IPS-18c (cell line): ENCODE measurements at regions not wholly inside any gene's neighbourhood (a gene's known extent, or its start where the extent isn't known, plus 50 kb on each side); places are given as distances from the start of the nearest gene placed in this dataset.

ENCODE experiments used
- H3K4me3 ChIP-seq: 2 replicates; pipeline ENCODE4 v1.7.0; 2013; ENCODE audit warnings: low read depth, mild to moderate bottlenecking, low read length, moderate library complexity; ENCODE audit not compliant: insufficient read depth
- H3K9me3 ChIP-seq: one replicate; pipeline ENCODE4 v1.6.1; 2013; ENCODE audit warnings: mild to moderate bottlenecking, low read length, moderate library complexity; ENCODE audit not compliant: control insufficient read depth, insufficient read depth

DNA sequence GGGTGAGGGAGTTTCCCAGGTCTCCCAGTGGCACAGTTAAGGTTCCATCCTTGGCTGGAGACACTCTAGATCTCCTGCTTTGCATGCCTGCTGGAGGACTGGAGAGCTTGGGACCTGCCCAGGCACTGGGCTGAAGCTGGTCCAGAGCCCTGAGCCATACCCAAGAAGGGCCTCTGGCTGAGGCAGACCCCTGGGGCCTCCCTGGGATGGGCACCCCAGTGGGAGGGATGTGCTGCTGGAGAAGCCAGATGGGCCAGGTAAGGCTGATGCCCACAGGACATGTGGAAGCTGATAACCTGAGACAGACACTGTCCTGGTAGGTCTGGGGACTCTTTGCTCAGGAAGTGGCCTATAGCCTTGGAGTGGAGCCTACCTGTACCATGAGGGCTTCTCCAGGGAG is 160.7 kb downstream of the TFCP2L1 start:
- H3K4me3 ChIP-seq: no peak overlapping the region
- no peaks in the 10 kb centered on the region for H3K9me3 ChIP-seq

DNA sequence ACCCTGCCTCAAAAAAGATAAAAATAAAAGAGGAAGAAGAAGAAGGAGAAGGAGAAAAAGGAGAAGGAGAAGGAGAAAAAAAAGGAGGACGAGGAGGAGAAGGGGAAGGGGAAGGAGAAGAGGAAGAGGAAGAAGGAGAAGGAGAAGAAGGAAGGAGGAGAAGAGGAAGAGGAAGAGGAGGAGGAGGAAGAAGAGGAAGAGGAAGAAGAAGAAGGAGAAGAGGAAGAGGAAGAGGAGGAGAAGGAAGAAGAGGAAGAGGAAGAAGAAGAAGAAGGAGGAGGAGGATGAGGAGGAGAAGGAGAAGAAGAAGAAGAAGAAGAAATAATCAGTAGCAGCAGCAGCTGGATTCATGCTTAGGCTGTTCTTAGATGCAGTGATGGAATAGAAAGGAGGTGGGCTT is 159.7 kb downstream of the TFCP2L1 start:
- H3K4me3 ChIP-seq: no peak overlapping the region
- no peaks in the 10 kb centered on the region for H3K9me3 ChIP-seq

DNA sequence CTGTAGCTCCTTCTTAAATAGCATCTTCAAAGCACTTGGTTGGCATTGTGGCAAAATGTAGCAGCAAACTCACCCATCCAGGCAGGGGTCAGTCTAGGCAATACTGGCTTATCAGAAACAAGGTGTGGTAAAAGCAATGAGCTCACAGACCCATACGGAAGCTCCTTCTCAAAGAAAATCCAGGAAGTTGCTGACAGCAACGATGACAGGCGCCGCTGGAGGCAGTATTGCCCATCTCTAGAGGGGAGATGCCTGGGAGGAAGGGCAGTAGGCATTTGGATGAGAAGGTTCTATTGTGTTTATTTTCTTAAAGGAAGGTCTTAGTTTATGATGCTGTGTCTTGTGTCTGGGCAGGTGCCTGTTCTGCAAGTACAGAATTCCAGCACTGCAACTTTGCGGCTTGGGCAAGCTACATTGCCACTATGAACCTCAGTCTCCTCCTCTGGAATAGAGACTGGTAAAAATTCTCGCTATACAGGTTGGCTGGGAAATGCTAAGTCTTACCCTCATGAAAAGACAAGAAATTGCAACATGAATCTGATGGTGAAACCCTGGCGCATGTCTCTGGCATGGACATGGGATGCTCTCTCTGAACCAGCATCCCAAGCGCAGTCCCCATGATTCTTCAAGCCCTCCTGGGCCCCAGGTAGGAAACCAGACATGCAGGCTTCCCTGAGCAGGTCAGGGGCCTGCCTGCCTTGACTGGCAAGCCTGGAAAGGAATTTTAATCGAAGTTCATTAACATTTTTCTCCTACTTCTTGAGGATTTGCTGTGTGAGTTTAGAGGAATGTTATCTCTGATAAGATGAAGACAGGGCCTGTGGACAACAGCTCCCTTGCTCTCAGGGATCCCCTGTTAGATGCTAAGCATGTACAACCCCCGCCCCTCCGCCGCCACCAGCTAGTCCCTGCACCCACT is 156.0 kb downstream of the TFCP2L1 start:
- no peaks in the 10 kb centered on the region for H3K9me3 ChIP-seq
- H3K4me3 ChIP-seq: no peak overlapping the region

DNA sequence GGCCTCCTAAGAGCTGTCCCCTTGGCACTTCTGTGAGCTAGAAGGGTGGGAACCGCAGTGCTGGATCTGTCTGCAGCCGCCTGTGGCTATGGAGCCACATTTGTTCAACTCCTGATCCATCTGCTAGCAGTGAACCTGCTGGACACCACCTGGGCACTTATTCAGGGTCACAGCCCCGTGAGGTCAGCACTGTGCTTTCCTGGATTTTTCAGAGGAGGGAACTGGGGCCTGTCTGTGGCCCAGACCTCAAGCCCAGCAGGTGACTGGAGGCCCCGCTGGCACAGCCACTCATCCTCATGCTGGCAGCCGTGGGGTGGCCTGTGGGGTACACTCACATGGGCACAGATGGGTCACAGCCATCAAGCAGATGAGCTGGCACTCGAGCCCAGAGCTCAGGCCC is 155.3 kb downstream of the TFCP2L1 start:
- no peaks in the 10 kb centered on the region for H3K9me3 ChIP-seq
- no peak overlapping the region for H3K4me3 ChIP-seq

DNA sequence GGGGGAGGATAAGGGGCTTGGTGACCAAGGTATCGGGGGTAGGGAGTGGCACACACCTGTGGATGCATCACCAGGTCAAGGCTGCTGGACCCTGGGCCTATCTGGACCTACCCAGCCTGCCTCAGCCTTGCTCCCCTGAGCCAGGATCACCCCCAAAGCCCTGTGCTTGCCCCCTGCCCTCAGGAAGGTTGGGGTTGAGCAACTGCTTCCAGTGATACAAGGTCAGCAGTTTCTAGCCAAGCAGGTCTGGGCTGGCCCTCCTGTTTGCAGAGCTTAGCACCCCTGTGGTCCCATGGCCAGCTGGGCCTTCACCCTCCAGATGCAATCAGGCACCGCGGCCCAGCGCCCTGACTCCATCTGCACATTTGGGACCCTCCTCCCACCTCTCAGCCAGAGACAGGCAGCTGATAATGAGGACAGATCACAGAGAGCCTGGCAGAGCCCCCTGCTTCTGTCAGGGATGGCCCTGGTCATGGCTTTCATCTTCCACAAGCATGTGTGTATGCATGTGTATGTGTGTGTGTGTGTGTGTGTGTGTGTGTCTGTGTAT is 154.6 kb downstream of the TFCP2L1 start:
- Histone ChIP-seq H3K4me3 (no peak overlapping the region), H3K9me3 (no peaks in the 10 kb centered on the region)

DNA sequence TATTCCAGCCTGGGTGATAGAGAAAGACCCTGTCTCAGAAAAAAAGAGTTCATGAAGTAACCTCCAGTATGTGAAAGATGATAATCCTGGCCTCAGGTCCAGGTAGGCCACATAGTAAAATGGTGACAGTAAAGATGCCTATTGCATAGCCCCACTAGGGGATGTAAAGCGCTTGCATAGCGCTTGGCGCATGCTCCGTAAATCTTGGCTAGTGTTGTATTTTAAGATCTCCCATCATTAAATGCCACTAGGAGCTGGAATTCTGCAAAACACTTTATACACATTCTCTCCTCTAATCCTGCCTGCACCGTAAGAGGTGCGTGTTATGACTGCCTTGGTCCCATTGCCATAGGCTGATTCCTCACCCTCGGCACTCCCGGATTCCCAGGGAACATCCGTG is 153.6 kb downstream of the TFCP2L1 start:
- H3K9me3 ChIP-seq: no peaks in the 10 kb centered on the region

DNA sequence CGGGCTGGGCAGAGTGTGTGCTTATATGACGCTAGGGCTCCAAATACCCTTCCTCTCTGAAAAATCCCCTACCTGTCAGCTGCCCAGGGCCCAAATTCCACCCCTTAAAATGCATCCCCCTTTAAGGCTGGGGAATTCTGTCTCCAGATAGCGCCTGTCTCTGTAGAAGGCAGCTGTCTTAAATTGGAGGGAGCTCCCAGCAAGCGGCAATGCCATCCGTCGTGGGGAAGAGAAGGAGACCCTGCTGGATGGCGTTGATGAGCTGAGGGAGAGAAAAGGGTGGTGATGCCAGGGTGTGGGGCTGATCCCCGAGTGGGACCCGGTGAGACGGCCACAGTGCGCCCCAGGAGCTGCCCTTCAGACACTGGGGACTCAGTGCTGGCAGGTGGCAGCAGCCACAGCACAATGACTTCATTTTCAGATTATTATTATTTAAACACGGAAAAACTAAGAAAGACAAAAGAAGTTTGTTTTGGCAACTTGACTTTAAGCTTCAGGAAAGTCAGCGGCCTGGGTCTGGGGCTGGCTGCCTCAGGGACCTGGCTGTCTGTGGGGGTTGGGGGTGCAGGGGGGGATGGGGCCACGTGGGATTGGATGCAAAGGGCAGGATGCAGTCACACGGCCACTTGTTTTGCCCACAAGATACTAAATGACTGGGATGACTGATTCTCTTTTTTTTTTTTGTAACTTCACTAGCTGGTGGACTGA is 152.8 kb downstream of the TFCP2L1 start:
- Histone ChIP-seq H3K9me3 (no peaks in the 10 kb centered on the region), H3K4me3 (no peak overlapping the region)

More for the DNA sequence above, 153.6 kb downstream of the TFCP2L1 start:
- no peak overlapping the region for H3K4me3 ChIP-seq

DNA sequence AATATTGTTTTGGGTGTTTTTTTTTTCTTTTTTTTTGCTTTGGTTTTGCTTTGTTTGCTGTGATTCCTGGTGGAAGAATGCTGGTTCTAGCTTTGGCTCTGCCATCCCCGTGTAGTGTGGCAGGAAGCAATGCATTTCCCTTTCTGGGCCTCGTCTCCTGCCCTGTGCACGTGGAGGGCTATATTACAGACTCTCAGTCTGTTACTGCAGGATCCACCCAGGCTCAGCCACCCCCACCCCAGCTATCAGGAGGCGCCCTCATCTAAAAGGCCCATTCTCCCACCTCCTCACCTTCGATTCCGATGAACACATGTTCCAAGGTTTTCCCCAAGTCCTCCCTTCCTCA is 152.3 kb downstream of the TFCP2L1 start:
- no peak overlapping the region for H3K4me3 ChIP-seq
- H3K9me3 ChIP-seq: no peaks in the 10 kb centered on the region

DNA sequence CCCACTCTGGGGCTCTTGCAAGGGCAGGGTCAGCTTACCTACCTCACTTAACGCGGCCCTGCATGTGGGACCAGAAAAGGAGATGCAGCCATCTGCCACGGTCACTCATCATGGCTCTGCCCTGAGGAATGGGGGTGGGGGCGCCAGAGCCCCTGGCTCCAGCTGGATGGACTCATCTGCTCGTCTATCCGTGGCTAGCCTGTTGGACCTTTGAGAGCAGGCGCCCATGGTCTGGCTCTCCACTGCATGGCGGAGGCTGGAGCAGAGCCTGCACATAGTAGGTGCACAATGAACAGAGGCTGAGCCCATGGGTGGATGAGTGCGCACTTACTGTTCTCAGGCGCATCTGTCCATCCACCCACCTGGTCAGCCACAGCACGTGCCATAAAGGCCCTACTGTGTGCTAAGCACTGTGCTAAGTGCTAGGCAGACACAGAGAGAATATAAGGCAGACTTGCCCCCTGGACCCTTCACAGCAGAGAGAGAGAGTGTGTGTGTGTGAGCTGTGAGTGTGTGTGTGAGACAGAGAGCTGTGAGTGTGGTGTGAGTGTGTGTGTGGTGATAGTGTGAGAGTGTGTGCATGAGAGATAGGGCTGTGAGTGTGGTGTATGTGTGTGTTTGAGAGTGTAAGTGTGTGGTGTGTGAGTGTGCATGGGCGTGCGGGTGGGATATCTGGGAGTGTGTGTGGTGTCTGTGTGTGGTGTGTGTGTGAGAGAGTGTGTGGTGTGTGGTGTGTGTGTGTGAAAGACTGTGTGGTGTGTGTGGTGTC is 151.3 kb downstream of the TFCP2L1 start:
- no peak overlapping the region; the same call in 1 of the 2 replicates for H3K4me3 ChIP-seq
- H3K9me3 ChIP-seq: no peaks in the 10 kb centered on the region

DNA sequence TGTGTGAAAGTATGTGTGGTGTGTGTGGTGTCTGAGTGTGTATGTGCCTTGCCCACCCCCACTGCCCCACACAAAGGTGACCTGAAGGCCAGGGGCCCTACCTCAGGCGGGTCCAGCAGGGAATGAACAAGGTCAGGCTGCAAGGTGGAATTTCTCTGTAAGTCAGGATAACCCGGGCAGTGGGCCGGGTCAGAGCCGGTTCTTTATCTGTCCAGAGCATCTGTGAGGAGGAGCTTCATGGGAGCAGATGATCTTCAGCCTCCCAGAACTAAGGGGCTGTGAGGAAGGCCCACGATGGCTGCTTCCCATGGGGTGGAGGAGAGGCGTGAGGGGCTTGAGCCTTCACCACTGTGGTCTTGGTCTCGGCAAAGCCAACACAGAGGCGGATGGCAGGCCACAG is 150.3 kb downstream of the TFCP2L1 start:
- Histone ChIP-seq H3K9me3 (no peaks in the 10 kb centered on the region), H3K4me3 (no peak overlapping the region)

DNA sequence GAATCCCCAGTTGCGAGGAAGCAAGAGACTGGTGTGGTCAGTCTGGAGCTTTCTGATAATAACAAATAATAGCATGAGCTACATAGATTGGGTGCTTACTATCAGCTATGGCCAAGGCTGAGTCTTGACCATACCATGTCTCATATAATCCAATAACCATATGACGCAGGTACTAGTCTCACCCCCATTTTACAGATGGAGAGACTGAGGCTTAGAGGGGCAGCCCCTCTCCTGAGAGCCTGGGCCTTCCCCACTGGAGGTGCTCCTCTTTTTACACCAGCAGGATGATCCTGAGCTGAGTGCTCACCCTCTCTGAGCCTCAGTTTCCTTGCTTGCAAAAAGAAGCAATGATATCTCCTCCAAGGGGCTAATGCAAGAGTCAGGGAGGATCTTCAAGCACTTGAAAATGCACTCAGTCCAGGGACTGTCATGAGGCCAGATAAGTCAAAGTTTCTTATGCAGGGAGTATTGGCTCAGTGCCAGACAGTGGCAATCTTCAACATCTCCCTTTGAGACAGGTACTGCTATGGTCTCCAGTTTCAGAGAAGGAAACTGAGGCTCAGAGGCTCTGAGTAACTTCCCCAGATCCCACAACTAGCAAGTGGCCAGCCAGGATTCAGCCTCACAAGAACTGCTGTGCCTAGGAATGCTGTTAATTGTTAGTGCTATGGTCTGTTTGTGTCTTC is 149.7 kb downstream of the TFCP2L1 start:
- Histone ChIP-seq H3K4me3 (no peak overlapping the region), H3K9me3 (no peaks in the 10 kb centered on the region)

DNA sequence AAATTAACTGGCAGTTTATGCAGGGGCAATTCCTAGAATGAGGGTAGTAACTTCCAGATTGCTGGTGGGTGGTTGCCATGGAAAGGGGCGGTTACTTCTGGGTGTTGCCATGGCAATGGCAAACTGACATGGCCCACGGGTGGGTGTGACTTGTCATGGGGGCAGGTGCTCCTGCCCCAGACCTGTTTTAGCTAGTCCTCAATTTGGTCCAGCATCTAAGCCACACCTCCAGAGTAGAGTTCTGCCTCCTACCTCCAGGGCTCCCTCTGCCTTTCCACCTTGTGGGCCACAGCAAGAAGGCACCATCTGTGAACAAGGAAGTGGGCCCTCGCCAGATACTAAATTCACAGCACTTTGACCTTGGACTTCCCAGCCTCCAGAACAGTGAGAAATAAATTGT is 148.7 kb downstream of the TFCP2L1 start:
- Histone ChIP-seq H3K4me3 (no peak overlapping the region), H3K9me3 (no peaks in the 10 kb centered on the region)

DNA sequence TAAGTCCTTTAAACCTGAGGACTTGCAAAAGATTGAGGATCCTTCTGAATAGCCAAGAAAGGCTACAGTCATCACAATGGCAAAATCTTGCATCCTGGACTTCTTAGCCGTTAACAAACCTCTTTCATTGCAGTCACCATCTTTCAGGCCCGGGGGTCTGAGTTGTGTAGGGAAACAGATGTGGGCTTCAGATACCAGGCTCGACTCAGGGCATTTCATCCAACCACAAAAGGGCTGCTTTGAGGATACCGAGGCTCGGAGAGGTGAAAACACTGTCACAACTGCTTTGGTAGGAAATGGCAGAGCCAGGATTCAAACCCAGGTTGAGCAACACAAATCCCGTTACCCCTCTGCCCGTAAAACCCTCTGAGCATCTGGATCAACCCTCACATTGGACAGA is 147.4 kb downstream of the TFCP2L1 start:
- H3K9me3 ChIP-seq: no peaks in the 10 kb centered on the region
- H3K4me3 ChIP-seq: no peak overlapping the region

DNA sequence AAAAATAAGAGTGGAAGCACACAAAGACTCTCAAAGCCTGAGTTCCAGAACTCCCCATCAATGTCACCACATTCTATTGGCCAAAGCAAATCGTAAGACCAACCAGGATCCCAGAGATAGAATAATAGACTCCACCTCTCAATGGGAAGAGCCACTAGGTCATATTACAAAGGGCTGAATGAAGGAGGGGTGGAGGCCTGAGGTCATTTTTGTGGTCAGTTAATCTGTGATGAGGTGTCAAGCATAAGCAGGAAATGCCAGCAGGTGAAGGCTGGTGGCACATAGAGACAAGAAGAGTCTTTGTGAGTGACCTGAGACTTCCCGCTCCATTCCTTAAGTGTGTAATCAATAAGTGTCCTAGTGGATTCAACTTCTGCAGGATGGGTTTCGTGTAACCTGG is 144.3 kb downstream of the TFCP2L1 start:
- Histone ChIP-seq H3K4me3 (no peak overlapping the region), H3K9me3 (no peaks in the 10 kb centered on the region)

DNA sequence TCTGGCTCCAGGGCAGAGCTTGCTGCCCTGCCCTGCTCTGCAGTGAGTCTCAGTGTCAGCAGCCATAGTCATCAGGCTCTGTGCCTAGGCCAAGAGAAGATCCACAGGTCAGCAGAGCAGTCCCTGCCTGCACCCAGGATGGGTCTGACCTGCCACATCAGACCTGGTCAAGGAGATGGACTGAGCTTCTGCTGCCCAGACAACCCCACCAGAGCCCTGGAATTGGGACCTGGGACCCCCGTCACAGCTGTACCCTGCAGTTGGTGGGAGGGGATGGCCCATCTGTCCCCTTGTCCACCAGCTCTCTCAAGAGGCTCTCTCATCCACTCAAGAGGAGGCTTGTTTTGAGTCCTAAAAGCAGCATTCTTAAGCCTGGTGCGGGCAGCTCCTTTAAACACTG is 142.6 kb downstream of the TFCP2L1 start:
- Histone ChIP-seq H3K9me3 (no peaks in the 10 kb centered on the region), H3K4me3 (no peak overlapping the region)

DNA sequence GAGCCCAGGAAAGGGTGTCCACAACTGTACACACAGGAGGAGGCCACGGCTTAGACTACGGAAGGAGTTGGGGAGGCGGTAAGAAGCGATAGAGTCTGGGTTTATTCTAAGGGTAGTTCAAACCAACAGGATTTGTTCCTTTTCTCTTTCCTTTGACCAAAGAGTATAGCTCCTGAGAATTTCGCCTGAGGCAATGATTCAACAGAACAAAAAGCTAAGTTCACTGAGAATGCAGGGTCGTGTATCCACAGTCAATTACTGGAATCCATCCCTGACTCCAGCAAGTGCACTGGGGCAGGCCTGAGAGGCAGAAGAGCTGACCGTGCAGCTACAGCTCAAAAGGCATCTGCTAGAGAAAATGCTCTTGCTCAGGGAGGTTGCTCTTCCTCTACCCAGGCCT is 140.9 kb downstream of the TFCP2L1 start:
- Histone ChIP-seq H3K4me3 (no peak overlapping the region), H3K9me3 (no peaks in the 10 kb centered on the region)

DNA sequence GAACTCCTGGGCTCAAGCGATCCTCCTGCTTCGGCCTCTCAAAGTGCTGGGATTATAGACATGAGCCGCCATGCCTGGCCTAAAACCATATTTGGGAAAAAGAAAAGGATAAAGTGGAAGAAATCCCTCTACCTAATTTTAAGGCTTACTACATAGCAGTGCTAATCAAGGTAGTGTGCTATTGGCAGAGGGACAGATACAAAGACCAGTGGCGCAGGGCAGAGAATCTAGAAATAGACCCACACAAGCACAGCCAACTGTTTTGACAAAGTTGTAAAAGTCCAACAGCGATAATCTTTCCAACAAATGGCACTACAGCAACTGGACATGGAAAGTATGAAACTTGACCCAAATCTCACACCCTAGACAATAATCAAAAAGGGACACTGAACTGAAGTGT is 138.4 kb downstream of the TFCP2L1 start:
- no peaks in the 10 kb centered on the region for H3K9me3 ChIP-seq
- H3K4me3 ChIP-seq: no peak overlapping the region
